DND-41 (cell line): ENCODE measurements at regions not wholly inside any gene's neighbourhood (a gene's known extent, or its start where the extent isn't known, plus 50 kb on each side); places are given as distances from the start of the nearest gene placed in this dataset.

ENCODE experiments used
- CTCF ChIP-seq: IDR thresholded peaks from 2 replicates; pipeline ENCODE4 v1.5.1; 2012; ENCODE audit warnings: borderline replicate concordance, low read length, moderate library complexity, mild to moderate bottlenecking; ENCODE audit not compliant: poor library complexity, severe bottlenecking; ENCODE audit errors: extremely low read depth
- EZH2 ChIP-seq: IDR thresholded peaks from 3 replicates; pipeline ENCODE4 v1.6.1; 2012; ENCODE audit warnings: borderline replicate concordance, low read depth, mild to moderate bottlenecking, moderate library complexity, low read length, inconsistent platforms; ENCODE audit not compliant: severe bottlenecking

GRCh38 chr13:76503766-76504165 is 382.4 kb downstream of the KCTD12 start:
- TF ChIP-seq CTCF (no peak), EZH2 (no peak)
